GM10248 (cell line): ENCODE measurements at regions not wholly inside any gene's neighbourhood (a gene's known extent, or its start where the extent isn't known, plus 50 kb on each side); places are given as distances from the start of the nearest gene placed in this dataset.

Experiments used
- CTCF ChIA-PET: fragments of 300-600 bp; sonication (Branson Sonifier 250); formaldehyde crosslinking; extraction: SDS; loops from one replicate; lab custom pipeline; 2021; ENCODE audit warnings: antibody characterized with exemption; lab: Yijun Ruan, JAX
- POLR2A ChIA-PET: fragments of 350-650 bp; sonication (Branson Sonifier 250); formaldehyde crosslinking; extraction: SDS; loops from one replicate; lab custom pipeline; 2020; ENCODE audit warnings: antibody characterized with exemption; lab: Yijun Ruan, JAX
- DNase-seq: peaks from one replicate; pipeline ENCODE4 v3.0.0; 2012; ENCODE audit errors: extremely low spot score
- TF ChIP-seq, protein P1 (sequence below): IDR thresholded peaks from 2 replicates; pipeline ENCODE4 v1.5.1; 2012; ENCODE audit warnings: mild to moderate bottlenecking, low read depth; ENCODE audit errors: extremely low read depth, missing control alignments, control extremely low read depth

DNA sequence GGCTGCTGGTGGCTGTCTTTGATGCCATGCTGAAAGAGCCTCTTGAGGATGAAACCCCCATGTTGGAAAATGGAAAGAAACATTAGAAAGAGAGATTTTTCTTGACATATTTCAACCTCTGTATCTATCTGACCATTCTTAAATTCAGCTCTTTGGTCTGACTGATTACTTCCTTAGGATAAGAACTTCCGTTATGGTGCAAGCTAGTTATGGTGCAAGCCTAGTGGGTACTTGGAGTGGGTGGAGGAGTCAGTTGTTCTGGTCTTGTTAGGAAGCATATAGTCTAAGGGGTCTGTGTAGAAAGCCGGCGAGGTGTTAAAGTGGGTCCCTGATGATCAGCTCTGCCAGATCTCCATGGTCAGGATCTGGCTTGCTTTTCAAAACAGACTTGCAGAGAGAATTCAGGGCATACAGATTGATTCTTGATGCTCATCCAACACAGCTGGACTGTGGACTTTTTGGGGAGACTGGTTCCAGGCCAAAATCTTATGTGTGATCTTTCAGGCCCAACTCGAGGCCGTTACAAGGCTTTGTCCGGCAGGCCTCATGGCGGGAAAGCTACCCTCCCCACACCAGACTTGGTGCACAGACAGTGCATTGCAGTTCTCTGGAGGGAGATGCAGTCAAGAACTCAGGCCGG, 82.8 kb upstream of the BOD1L1 start:
- ChIA-PET CTCF (interaction anchor here (1.0 to 2.7 kb wide), 3 partner anchors 10 to 56 kb away, joined by 3 to 7 read pairs (median 3); no protein-coding TSS in a partner anchor), POLR2A (no interaction called here)
- no peak for DNase-seq
- TF ChIP-seq, protein P1, sequence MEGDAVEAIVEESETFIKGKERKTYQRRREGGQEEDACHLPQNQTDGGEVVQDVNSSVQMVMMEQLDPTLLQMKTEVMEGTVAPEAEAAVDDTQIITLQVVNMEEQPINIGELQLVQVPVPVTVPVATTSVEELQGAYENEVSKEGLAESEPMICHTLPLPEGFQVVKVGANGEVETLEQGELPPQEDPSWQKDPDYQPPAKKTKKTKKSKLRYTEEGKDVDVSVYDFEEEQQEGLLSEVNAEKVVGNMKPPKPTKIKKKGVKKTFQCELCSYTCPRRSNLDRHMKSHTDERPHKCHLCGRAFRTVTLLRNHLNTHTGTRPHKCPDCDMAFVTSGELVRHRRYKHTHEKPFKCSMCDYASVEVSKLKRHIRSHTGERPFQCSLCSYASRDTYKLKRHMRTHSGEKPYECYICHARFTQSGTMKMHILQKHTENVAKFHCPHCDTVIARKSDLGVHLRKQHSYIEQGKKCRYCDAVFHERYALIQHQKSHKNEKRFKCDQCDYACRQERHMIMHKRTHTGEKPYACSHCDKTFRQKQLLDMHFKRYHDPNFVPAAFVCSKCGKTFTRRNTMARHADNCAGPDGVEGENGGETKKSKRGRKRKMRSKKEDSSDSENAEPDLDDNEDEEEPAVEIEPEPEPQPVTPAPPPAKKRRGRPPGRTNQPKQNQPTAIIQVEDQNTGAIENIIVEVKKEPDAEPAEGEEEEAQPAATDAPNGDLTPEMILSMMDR = no peak

DNA sequence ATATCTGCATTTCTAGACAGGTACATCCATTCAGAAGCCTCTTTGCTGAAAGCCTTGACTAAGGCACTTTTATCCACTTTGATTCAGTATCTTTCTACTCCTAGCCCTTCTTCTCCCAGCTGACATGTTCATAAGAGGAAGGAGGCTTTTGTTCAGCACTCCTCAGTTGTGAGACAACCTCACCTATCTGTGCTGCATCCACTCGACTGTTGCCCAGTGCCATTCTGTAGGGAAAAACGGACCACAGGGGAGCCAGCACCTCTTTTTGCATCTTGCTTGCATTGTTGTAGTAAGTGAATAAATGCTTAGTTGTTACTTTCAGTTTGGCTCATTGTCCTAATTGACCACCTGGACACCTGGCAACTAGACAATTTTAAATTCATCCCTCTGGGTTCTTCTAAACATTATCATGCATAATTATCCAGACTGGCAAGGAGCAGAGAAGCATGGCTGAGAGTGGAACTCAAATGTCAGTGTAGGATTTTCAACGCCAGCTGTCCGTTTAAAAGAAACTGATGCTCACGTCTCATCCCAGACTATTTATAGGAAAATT, 83.8 kb upstream of the BOD1L1 start:
- DNase-seq = no peak
- TF ChIP-seq, protein P1 = no peak
- ChIA-PET CTCF (no interaction called here), POLR2A (no interaction called here)

DNA sequence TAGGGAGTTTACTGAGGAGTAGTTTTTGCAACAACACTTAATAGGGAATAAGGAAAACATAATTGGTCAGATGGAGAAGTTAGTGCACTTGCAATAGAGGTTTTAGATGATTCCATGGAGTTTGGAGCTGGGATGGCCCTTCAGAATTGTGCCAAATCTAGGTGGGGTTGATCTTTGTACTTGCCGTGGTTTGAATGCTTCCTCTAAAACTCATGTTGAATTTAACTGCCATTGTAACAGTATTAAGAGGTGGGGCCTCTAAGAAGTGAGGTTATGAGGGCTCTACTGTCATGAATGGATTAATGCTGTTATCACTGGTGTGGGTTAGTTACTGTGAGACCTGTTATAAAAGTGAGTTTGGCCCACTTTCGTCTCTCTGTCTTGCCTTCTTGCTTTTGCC, 94.4 kb upstream of the BOD1L1 start:
- CTCF ChIA-PET = interaction anchor here (0.7 kb wide), 1 partner anchor 67 kb away, joined by 3 read pairs; no protein-coding TSS in a partner anchor
- POLR2A ChIA-PET = no interaction called here
- TF ChIP-seq, protein P1 = no peak
- no peak for DNase-seq

DNA sequence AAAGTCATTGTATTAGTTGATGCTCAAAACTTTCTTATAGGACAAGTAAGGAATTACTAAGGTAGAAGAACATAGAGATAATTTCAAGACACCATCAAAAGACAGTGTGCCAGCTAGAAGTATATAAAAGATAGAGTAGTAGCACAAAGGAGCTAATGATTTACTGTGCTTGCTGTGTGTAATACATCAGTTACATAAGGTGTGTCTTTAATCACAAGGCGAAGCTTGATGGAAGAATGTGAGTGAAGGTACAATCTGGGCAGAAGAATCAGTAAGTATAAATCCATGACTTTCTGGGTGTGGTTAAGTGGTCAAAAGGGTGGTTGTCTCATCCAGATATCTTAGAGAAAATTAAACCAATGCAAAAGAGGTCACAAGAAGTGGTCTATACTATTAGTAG, 95.1 kb upstream of the BOD1L1 start:
- ChIA-PET POLR2A (no interaction called here), CTCF (no interaction called here)

DNA sequence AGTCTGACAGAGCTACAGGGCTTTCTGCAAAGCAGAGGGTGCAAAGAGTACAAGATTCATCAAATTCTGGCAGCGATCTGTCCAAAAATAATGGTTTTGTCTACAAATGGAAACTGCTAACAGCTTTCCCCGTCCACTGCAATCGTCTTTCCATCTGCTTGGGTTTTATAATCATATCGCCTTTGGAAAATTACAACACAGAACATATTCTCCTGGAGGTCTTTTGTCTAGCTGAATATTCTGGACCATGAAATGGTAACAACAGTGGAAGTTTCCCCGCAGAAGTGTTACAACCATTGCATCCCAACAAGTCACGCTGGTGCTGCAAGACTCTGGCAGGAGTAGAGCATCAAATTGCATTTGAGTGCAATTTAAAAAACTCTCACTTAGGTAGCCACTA, 101.2 kb upstream of the BOD1L1 start:
- no peak for DNase-seq
- ChIA-PET POLR2A (no interaction called here), CTCF (interaction anchor here (1.1 kb wide), 1 partner anchor 9 kb away, joined by 4 read pairs; no protein-coding TSS in a partner anchor)
- TF ChIP-seq, protein P1 = no peak

More for the DNA sequence above, 95.1 kb upstream of the BOD1L1 start:
- TF ChIP-seq, protein P1 = no peak
- DNase-seq = no peak

DNA sequence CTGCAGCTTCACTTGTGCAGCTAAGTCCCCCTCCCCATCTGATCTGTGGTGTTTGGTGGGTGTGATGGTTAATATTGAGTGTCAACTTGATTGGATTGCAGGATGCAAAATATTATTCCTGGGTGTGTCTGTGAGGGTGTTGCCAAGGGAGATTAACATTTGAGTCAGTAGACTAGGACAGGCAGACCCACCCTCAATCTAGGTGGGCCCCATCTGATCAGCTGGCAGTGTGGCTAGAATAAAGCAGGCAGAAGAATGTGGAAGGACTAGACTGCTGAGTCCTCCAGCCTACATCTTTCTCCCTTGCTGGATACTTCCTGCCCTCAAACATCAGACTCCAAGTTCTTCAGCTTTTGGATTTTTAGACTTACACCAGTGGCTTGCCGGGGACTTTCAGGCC, 103.5 kb upstream of the BOD1L1 start:
- TF ChIP-seq, protein P1 = no peak
- DNase-seq = no peak
- CTCF ChIA-PET = no interaction called here
- POLR2A ChIA-PET = no interaction called here
